ENCODE measurements at regions not wholly inside any gene's neighbourhood (a gene's known extent, or its start where the extent isn't known, plus 50 kb on each side); places are given as distances from the start of the nearest gene placed in this dataset.
"Not testable (repeated sequence)": the region's sequence is repeated elsewhere in the genome, so short reads cannot be mapped to it uniquely, and the experiment has no call there.

- H3K36me3 ChIP-seq (ENCODE audit: control insufficient read depth, insufficient read depth, low read length, severe bottlenecking), result no peaks in the 10 kb centered on the region
- no peaks in the 10 kb centered on the region for H3K9me3 ChIP-seq (ENCODE audit: control insufficient read depth, low read length)
- peaks cover 12% of the 10 kb centered on the region for H3K4me1 ChIP-seq (ENCODE audit: control insufficient read depth, insufficient read depth, low read length)
- DNase-seq (ENCODE audit: low read depth), result peak; percentile 78
- H3K27me3 ChIP-seq (replicated peaks; ENCODE audit: control insufficient read depth, insufficient read depth, low read length), result peaks cover 13% of the 10 kb centered on the region
- no peak overlapping the region for H3K4me3 ChIP-seq (ENCODE audit: low read length)
- H3K9ac ChIP-seq (ENCODE audit: low read length), result no peak overlapping the region
Observed at GRCh38 chr9:78121488-78121887, 89.9 kb upstream of the GNAQ start.

GRCh38 chr9:78118742-78119473, 87.3 kb upstream of the GNAQ start:
- no peaks in the 10 kb centered on the region for H3K36me3 ChIP-seq (ENCODE audit: control insufficient read depth, insufficient read depth, low read length, severe bottlenecking)
- peaks cover 12% of the 10 kb centered on the region for H3K4me1 ChIP-seq (ENCODE audit: control insufficient read depth, insufficient read depth, low read length)
- peak; percentile 64 for DNase-seq (ENCODE audit: low read depth)
- H3K9me3 ChIP-seq (ENCODE audit: control insufficient read depth, low read length), result no peaks in the 10 kb centered on the region
- no peaks in the 10 kb centered on the region for H3K27me3 ChIP-seq (replicated peaks; ENCODE audit: control insufficient read depth, insufficient read depth, low read length)
- no peak overlapping the region for H3K9ac ChIP-seq (ENCODE audit: low read length)
- H3K4me3 ChIP-seq (ENCODE audit: low read length), result no peak overlapping the region

GRCh38 chr9:78115073-78115472, 83.5 kb upstream of the GNAQ start:
- no peaks in the 10 kb centered on the region for H3K27me3 ChIP-seq (replicated peaks; ENCODE audit: control insufficient read depth, insufficient read depth, low read length)
- no peaks in the 10 kb centered on the region for H3K36me3 ChIP-seq (ENCODE audit: control insufficient read depth, insufficient read depth, low read length, severe bottlenecking)
- DNase-seq (ENCODE audit: low read depth), result no peak
- H3K9me3 ChIP-seq (ENCODE audit: control insufficient read depth, low read length), result peaks cover 4% of the 10 kb centered on the region
- H3K4me1 ChIP-seq (ENCODE audit: control insufficient read depth, insufficient read depth, low read length), result peaks cover 12% of the 10 kb centered on the region
- H3K9ac ChIP-seq (ENCODE audit: low read length), result no peak overlapping the region
- no peak overlapping the region for H3K4me3 ChIP-seq (ENCODE audit: low read length)

GRCh38 chr9:78114581-78114980, 83.0 kb upstream of the GNAQ start:
- H3K9ac ChIP-seq (ENCODE audit: low read length), result no peak overlapping the region
- peaks cover 10% of the 10 kb centered on the region for H3K4me1 ChIP-seq (ENCODE audit: control insufficient read depth, insufficient read depth, low read length)
- no peak for DNase-seq (ENCODE audit: low read depth)
- H3K9me3 ChIP-seq (ENCODE audit: control insufficient read depth, low read length), result peaks cover 4% of the 10 kb centered on the region
- H3K36me3 ChIP-seq (ENCODE audit: control insufficient read depth, insufficient read depth, low read length, severe bottlenecking), result no peaks in the 10 kb centered on the region
- H3K4me3 ChIP-seq (ENCODE audit: low read length), result no peak overlapping the region
- H3K27me3 ChIP-seq (replicated peaks; ENCODE audit: control insufficient read depth, insufficient read depth, low read length), result no peaks in the 10 kb centered on the region

- no peak for DNase-seq (ENCODE audit: low read depth)
- H3K4me3 ChIP-seq (ENCODE audit: low read length), result no peak overlapping the region
- peaks cover 4% of the 10 kb centered on the region for H3K9me3 ChIP-seq (ENCODE audit: control insufficient read depth, low read length)
- no peaks in the 10 kb centered on the region for H3K36me3 ChIP-seq (ENCODE audit: control insufficient read depth, insufficient read depth, low read length, severe bottlenecking)
- no peak overlapping the region for H3K9ac ChIP-seq (ENCODE audit: low read length)
- H3K4me1 ChIP-seq (ENCODE audit: control insufficient read depth, insufficient read depth, low read length), result no peaks in the 10 kb centered on the region
- peaks cover 2% of the 10 kb centered on the region for H3K27me3 ChIP-seq (replicated peaks; ENCODE audit: control insufficient read depth, insufficient read depth, low read length)
Observed at GRCh38 chr9:78112406-78112805, 80.8 kb upstream of the GNAQ start.

GRCh38 chr9:78112004-78112403, 80.4 kb upstream of the GNAQ start:
- H3K9ac ChIP-seq (ENCODE audit: low read length), result no peak overlapping the region
- H3K27me3 ChIP-seq (replicated peaks; ENCODE audit: control insufficient read depth, insufficient read depth, low read length), result peaks cover 2% of the 10 kb centered on the region
- H3K9me3 ChIP-seq (ENCODE audit: control insufficient read depth, low read length), result peaks cover 4% of the 10 kb centered on the region
- no peaks in the 10 kb centered on the region for H3K4me1 ChIP-seq (ENCODE audit: control insufficient read depth, insufficient read depth, low read length)
- no peaks in the 10 kb centered on the region for H3K36me3 ChIP-seq (ENCODE audit: control insufficient read depth, insufficient read depth, low read length, severe bottlenecking)
- no peak for DNase-seq (ENCODE audit: low read depth)
- no peak overlapping the region for H3K4me3 ChIP-seq (ENCODE audit: low read length)

- Histone ChIP-seq H3K4me3 (ENCODE audit: low read length) (no peak overlapping the region), H3K36me3 (ENCODE audit: control insufficient read depth, insufficient read depth, low read length, severe bottlenecking) (no peaks in the 10 kb centered on the region), H3K9me3 (ENCODE audit: control insufficient read depth, low read length) (peaks cover 4% of the 10 kb centered on the region), H3K27me3 (replicated peaks; ENCODE audit: control insufficient read depth, insufficient read depth, low read length) (peaks cover 8% of the 10 kb centered on the region), H3K9ac (ENCODE audit: low read length) (no peak overlapping the region), H3K4me1 (ENCODE audit: control insufficient read depth, insufficient read depth, low read length) (no peaks in the 10 kb centered on the region)
- DNase-seq (ENCODE audit: low read depth), result no peak
Observed at GRCh38 chr9:78109075-78109474, 77.5 kb upstream of the GNAQ start.

DNA sequence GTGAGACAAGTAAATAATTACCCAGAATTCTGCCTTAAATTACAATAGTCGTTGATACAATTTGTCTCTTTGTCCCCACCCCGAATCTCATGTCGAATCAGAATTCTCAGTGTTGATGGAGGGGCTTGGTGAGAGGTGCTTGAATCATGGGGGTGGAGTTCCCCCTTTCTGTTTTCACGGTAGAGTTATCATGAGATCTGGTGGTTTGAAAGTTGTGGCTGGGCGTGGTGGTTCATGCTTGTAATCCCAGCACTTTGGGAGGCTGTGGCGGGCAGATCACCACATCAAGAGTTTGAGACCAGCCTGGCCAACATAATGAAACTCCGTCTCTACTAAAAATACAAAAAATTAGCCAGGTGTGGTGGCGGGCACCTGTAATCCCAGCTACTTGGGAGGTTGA, 75.0 kb upstream of the GNAQ start:
- not testable (repeated sequence) for H3K4me3 ChIP-seq (ENCODE audit: low read length); H3K9ac ChIP-seq (ENCODE audit: low read length); H3K9me3 ChIP-seq (ENCODE audit: control insufficient read depth, low read length); DNase-seq (ENCODE audit: low read depth); H3K36me3 ChIP-seq (ENCODE audit: control insufficient read depth, insufficient read depth, low read length, severe bottlenecking); H3K27me3 ChIP-seq (replicated peaks; ENCODE audit: control insufficient read depth, insufficient read depth, low read length); H3K4me1 ChIP-seq (ENCODE audit: control insufficient read depth, insufficient read depth, low read length)

- peaks cover 8% of the 10 kb centered on the region for H3K27me3 ChIP-seq (replicated peaks; ENCODE audit: control insufficient read depth, insufficient read depth, low read length)
- H3K9ac ChIP-seq (ENCODE audit: low read length), result no peak overlapping the region
- H3K9me3 ChIP-seq (ENCODE audit: control insufficient read depth, low read length), result peaks cover 8% of the 10 kb centered on the region
- no peak overlapping the region for H3K4me3 ChIP-seq (ENCODE audit: low read length)
- no peak for DNase-seq (ENCODE audit: low read depth)
- no peaks in the 10 kb centered on the region for H3K4me1 ChIP-seq (ENCODE audit: control insufficient read depth, insufficient read depth, low read length)
- no peaks in the 10 kb centered on the region for H3K36me3 ChIP-seq (ENCODE audit: control insufficient read depth, insufficient read depth, low read length, severe bottlenecking)
Observed at GRCh38 chr9:78103971-78104433, 72.4 kb upstream of the GNAQ start.

DNA sequence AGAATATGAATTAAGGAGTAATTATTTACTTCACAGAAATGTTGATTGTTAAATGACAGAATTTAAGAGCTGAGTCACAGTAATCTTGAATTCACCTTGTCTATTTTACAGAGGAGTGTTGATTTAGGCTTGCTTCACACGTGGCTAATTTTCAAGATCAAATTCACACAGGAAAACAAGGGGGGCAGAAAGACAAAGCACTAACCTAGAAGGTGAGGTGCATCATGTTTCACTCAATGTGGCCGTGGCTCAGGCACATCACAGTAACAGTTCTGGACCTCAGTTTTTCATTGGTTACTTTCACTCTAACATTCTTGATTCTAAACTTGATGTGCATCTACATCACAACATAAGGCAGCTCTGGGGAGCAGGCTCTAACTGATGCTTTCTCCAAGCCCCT, 69.6 kb upstream of the GNAQ start:
- H3K4me1 ChIP-seq (ENCODE audit: control insufficient read depth, insufficient read depth, low read length), result no peaks in the 10 kb centered on the region
- no peak overlapping the region for H3K9ac ChIP-seq (ENCODE audit: low read length)
- peaks cover 8% of the 10 kb centered on the region for H3K9me3 ChIP-seq (ENCODE audit: control insufficient read depth, low read length)
- peaks cover 22% of the 10 kb centered on the region for H3K27me3 ChIP-seq (replicated peaks; ENCODE audit: control insufficient read depth, insufficient read depth, low read length)
- no peaks in the 10 kb centered on the region for H3K36me3 ChIP-seq (ENCODE audit: control insufficient read depth, insufficient read depth, low read length, severe bottlenecking)
- H3K4me3 ChIP-seq (ENCODE audit: low read length), result no peak overlapping the region
- no peak for DNase-seq (ENCODE audit: low read depth)

DNA sequence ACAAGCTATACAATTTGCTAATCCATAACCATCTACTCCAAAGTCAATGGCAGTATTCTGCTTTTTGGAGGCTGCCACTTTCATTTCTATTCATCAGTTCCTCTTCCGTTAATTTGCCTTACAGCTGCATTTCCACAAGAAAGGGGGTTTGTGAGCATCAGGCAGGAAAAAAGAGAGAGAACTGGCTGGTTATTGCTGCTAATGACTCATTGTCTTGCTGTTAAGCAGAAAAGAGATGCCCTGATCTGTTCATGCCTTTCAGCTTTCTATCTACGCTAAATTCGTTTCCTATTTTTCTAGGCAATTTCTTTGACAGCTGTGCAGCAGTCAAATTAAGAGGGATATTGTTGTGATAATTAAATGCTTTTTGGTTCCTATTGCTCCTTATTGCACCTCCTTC, 65.9 kb upstream of the GNAQ start:
- Histone ChIP-seq H3K36me3 (ENCODE audit: control insufficient read depth, insufficient read depth, low read length, severe bottlenecking) (no peaks in the 10 kb centered on the region), H3K27me3 (replicated peaks; ENCODE audit: control insufficient read depth, insufficient read depth, low read length) (peaks cover 21% of the 10 kb centered on the region), H3K4me1 (ENCODE audit: control insufficient read depth, insufficient read depth, low read length) (no peaks in the 10 kb centered on the region), H3K4me3 (ENCODE audit: low read length) (no peak overlapping the region), H3K9me3 (ENCODE audit: control insufficient read depth, low read length) (peaks cover 8% of the 10 kb centered on the region), H3K9ac (ENCODE audit: low read length) (no peak overlapping the region)
- no peak for DNase-seq (ENCODE audit: low read depth)

DNA sequence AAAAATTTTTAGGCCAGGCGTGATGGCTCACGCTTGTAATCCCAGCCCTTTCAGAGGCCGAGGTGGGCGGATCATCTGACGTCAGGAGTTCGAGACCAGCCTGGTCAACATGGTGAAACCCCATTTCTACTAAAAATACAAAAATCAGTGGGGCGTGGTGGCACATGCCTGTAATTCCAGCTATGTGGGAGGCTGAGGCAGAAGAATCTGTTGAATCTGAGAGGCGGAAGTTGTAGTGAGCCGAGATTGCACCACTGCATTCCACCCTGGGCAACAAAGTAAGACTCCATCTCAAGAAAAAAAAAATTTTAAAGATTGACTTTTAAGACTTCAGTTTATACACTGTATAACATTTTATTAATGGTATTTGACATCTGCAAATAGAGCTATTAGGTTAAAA, 60.1 kb upstream of the GNAQ start:
- Histone ChIP-seq H3K9me3 (ENCODE audit: control insufficient read depth, low read length) (peaks cover 3% of the 10 kb centered on the region), H3K4me3 (ENCODE audit: low read length) (no peak overlapping the region), H3K9ac (ENCODE audit: low read length) (no peak overlapping the region), H3K27me3 (replicated peaks; ENCODE audit: control insufficient read depth, insufficient read depth, low read length) (peaks cover 4% of the 10 kb centered on the region), H3K4me1 (ENCODE audit: control insufficient read depth, insufficient read depth, low read length) (no peaks in the 10 kb centered on the region), H3K36me3 (ENCODE audit: control insufficient read depth, insufficient read depth, low read length, severe bottlenecking) (no peaks in the 10 kb centered on the region)
- no peak for DNase-seq (ENCODE audit: low read depth)

Measured in adipocyte (in vitro differentiated cells).